GM21528 (cell line): ENCODE measurements at regions not wholly inside any gene's neighbourhood (a gene's known extent, or its start where the extent isn't known, plus 50 kb on each side); places are given as distances from the start of the nearest gene placed in this dataset.
"Not testable (repeated sequence)": the region's sequence is repeated elsewhere in the genome, so short reads cannot be mapped to it uniquely, and the experiment has no call there.

Experiments used
- ATAC-seq: cut with Tn5 transposase; IDR thresholded peaks from one replicate; pipeline ENCODE4 v1.9.1; 2021; ENCODE audit warnings: mild to moderate bottlenecking, moderate library complexity; ENCODE audit not compliant: unreplicated experiment, low FRiP score

DNA sequence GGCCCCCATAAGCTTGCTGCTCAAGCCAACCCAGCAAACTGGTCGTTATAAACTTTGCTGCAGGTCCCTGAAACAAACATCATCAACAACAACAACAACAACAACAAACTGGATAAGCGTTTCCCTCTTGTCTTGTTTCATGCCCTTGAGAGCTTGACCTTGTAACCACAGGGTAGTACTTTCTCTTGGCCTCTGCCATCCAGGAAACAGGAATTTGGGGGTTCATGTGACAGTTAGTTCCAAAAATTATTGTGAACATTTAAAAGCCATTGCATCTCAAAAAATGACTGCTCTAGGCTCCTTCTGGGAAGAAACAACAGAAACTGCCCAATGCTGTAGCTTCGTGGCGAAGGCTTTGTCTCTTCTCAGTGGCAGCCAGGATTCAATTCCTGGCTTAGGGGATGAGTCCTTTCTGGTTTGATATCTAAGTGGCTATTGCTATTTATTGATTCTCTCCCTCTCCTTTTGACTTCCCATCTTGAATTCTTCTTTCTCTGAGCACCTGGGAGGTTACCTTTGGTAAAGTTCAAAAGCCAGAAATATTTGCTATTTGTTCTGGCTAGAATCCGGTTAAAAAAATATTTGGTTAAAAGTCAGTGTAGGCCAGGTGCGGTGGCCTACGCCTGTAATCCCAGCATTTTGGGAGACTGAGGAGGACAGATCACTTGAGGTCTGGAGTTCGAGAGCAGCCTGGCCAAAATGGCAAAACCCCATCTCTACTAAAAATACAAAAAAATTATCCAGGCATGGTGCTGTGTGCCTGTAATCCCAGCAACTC is 52.0 kb upstream of the CPM start:
- ATAC-seq, result no peak

- not testable (repeated sequence) for ATAC-seq
Observed at GRCh38 chr12:68997526-68997925, 64.6 kb upstream of the CPM start.

- ATAC-seq, result no peak
Observed at GRCh38 chr12:68998041-68998440, 65.1 kb upstream of the CPM start.

DNA sequence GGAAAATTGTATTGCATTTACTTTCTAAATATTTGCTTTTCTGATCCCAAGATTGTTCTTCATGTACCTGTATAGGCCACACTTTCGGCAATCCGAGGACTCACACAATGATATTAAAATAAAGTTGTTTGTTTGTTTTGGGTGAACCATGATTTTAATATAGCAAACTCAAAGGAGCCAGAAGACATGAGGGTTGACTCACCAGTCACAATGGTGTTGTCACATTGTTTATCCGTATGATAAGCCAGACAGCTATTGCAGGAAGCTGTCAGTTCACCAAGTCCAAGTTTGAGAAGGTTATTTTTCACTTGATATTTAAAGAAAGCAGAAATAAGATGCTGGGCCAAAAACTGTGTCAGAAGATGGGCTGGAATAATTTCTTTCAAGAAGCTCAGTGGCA is 67.1 kb upstream of the CPM start:
- ATAC-seq, result no peak

GRCh38 chr12:69000540-69001243 is 67.7 kb upstream of the CPM start:
- no peak for ATAC-seq

- ATAC-seq, result no peak
Observed at GRCh38 chr12:69001251-69001650, 68.3 kb upstream of the CPM start.

DNA sequence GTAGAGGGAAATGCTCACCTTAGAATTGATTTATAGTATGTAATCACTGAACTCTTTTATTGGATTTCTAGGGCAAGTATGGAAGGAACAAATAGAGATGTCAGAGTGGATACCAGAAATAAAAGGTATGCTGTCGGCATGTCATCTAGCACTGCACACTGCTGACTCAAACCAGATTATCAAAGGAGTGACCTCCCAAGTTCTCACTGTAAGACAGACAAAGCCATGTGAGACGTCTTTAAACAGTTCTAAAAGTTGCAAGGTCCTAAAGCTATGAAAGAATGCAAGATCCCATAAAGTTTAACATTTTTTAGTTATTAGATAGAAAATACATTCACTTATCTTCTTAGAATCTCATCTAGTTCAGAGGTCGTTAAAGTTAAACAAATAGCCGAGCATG is 70.0 kb upstream of the CPM start:
- no peak for ATAC-seq

GRCh38 chr12:69003991-69004390 is 71.0 kb upstream of the CPM start:
- ATAC-seq, result no peak

DNA sequence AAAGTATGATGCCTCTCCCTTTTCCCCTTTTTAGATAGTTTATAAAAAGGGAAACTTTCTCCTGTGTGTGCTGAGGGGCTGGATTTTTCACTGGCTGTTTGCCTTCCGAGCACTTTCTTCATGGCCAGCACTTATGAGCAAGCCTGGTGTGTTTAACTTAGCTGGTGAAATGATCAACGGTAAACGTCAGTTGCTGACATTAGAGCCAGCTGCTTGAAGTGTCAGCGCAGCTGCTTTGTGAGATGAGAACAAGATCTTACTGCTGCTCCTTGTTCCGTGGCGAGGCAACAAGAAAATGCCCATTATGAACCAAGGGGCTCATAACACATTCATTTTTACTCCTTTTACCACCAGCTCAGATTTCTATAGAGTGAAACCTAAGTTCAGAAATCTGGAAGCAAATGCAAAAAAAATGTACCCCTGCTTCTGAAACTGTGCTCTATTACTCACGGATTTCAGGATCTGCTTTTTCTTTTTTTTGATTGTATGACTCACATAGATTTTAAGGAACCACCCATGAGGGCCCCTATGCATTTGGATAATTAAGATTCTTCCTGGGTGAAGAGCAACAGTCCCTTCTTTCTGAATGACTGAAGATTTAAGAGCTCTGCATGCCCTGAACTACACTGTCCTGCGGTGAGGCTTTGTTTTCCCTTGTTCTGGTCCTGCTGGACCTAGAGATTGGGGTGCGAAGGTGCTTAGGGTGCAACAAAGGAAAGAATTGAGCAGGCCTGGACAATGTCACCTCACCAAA is 74.3 kb upstream of the CPM start:
- no peak for ATAC-seq

DNA sequence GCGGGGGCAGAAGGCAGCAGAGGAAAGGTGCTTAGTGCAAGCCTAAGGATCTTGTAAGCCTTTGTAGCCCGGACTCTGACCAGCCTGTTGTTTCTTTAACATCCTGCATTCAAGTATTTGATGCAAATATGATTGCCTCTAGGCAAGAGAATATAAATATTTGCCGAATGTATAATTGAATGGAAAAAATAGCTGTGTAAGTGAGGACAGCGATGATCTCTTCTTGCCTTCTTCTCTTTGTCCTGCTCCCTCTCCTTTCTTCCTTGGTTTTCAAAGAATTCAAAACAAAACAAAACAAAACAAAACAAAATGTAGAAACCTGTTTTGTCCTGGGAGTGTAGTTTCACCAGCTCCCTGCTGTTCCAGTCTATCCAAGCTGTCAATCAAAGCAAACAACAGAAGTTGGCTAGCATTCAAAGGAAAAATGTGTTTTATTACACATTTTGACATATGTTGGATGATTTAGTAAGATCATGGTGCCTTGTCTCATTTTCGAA is 74.9 kb upstream of the CPM start:
- ATAC-seq, result no peak

DNA sequence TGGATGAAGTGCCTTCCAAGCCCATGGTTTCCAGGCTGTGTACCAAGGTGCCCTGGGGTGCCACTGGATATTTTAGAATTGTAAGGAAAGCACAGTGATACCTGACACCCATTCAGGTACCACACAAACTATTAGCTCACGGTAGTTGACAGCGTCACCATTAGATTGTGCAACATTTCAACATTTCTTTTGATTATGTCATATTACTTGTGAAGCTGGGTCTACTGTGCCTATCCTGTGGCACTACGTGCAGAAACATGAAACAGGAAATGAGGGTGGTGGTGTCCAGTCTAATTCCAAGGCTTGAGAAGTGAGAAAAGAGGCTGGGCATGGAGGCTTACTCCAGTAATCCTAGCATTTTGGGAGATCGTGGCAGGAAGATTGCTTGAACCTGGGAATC is 75.5 kb upstream of the CPM start:
- no peak for ATAC-seq

GRCh38 chr12:69014047-69014446 is 81.1 kb upstream of the CPM start:
- no peak for ATAC-seq

GRCh38 chr12:69015017-69015416 is 82.0 kb upstream of the CPM start:
- ATAC-seq, result no peak

- no peak for ATAC-seq
Observed at GRCh38 chr12:69015831-69016230, 82.9 kb upstream of the CPM start.

DNA sequence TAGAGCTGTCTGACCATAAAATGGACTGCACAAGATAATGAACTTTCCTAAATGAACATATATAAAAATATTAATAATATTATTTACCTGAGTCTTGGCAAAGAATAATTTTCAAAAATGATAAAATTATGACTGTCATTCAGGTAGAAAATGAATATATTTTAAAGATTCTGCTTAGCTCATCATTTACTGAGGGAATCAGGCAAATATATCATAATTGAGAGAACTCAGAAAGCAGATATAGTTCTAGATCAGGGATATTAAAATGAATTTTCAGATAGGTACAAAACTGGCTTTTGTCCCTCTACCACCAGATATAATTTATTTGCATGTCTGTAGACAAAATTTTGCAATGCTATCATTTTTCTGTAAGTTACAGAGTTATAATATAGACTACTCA is 86.1 kb upstream of the CPM start:
- ATAC-seq, result no peak

DNA sequence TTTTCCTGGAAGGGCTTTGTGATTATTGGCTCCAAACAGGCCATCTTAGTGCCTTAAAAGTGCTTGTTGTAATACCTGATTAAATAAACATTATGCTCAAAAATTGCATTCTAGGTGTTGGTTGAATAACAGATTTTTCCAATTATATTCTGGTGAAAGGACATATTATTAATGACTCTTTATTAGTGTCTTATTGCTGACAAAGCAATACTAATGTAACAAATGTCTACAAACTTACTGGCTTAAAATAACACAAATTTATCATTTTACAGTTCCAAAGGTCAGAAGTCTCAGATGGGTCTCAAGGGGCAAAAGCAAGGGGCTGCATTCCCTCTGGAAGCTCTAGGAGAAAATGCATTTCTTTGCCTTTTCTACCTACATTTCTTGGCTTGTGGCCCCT is 86.9 kb upstream of the CPM start:
- ATAC-seq, result no peak

- ATAC-seq, result no peak
Observed at GRCh38 chr12:69022674-69023073, 89.7 kb upstream of the CPM start.

- no peak for ATAC-seq
Observed at GRCh38 chr12:69023840-69024239, 90.9 kb upstream of the CPM start.

DNA sequence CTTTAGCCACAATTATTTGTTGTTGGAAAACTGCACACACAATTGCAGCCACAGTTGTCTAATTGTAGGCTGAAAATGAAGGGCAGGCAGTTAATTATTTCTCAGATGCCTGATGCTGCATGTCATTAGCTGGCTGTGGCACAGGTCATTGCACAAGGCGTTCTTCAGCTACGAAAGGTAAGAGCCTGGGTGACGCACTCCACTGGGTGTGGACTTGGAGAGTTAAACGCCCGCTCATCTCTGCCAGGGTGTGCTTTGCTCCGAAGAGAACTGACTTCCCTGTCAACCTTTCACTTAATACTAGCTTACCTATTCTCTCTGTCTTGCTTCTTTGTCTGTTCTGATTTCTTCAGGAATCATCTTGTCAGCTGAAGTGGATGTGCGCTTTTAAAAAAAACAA is 91.4 kb upstream of the CPM start:
- no peak for ATAC-seq

DNA sequence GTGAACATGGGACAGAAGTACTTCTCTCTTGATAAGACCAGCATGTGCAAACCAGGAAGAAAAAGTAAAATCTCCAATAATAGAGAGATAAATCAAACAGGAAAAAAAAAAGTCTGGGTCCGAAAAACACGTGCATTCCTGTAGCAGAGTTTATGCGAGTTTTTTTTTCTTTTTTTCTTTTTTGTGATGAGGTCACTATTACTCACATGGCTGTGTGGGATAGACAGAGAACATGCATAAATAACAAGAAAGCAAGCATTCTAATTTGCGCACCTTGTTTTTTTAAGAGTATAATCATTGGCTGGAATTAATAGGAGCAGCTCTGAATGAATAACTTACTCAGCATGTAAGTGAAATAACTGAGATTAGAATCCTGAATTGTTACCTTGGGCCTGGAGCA is 91.9 kb upstream of the CPM start:
- ATAC-seq, result no peak

GRCh38 chr12:69026336-69026735 is 93.4 kb upstream of the CPM start:
- no peak for ATAC-seq
